ENCODE measurements at regions not wholly inside any gene's neighbourhood (a gene's known extent, or its start where the extent isn't known, plus 50 kb on each side); places are given as distances from the start of the nearest gene placed in this dataset.

GRCh38 chrY:12360496-12360895 is 340.5 kb upstream of the USP9Y start:
- TF ChIP-seq SMC3 (conservative IDR thresholded peaks at IDR 0.05; ENCODE audit: poor library complexity) (no peak), CTCF (IDR thresholded peaks at IDR 0.05; ENCODE audit: poor library complexity, severe bottlenecking) (no peak), POLR2AphosphoS5 (IDR thresholded peaks at IDR 0.05) (no peak), EZH2 (IDR thresholded peaks at IDR 0.05; ENCODE audit: borderline replicate concordance, insufficient read depth, low read length, poor library complexity, severe bottlenecking) (no peak), RAD21 (conservative IDR thresholded peaks at IDR 0.05) (no peak), EP300 (conservative IDR thresholded peaks at IDR 0.05; ENCODE audit: poor library complexity, severe bottlenecking) (no peak), MXI1 (conservative IDR thresholded peaks at IDR 0.05; ENCODE audit: poor library complexity, severe bottlenecking) (no peak)
- TF ChIP-seq, protein P1, sequence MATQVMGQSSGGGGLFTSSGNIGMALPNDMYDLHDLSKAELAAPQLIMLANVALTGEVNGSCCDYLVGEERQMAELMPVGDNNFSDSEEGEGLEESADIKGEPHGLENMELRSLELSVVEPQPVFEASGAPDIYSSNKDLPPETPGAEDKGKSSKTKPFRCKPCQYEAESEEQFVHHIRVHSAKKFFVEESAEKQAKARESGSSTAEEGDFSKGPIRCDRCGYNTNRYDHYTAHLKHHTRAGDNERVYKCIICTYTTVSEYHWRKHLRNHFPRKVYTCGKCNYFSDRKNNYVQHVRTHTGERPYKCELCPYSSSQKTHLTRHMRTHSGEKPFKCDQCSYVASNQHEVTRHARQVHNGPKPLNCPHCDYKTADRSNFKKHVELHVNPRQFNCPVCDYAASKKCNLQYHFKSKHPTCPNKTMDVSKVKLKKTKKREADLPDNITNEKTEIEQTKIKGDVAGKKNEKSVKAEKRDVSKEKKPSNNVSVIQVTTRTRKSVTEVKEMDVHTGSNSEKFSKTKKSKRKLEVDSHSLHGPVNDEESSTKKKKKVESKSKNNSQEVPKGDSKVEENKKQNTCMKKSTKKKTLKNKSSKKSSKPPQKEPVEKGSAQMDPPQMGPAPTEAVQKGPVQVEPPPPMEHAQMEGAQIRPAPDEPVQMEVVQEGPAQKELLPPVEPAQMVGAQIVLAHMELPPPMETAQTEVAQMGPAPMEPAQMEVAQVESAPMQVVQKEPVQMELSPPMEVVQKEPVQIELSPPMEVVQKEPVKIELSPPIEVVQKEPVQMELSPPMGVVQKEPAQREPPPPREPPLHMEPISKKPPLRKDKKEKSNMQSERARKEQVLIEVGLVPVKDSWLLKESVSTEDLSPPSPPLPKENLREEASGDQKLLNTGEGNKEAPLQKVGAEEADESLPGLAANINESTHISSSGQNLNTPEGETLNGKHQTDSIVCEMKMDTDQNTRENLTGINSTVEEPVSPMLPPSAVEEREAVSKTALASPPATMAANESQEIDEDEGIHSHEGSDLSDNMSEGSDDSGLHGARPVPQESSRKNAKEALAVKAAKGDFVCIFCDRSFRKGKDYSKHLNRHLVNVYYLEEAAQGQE (IDR thresholded peaks at IDR 0.05; ENCODE audit: borderline replicate concordance) = no peak
